ENCODE measurements at regions not wholly inside any gene's neighbourhood (a gene's known extent, or its start where the extent isn't known, plus 50 kb on each side); places are given as distances from the start of the nearest gene placed in this dataset.
A peak's percentile ranks its signal among the peaks of the same experiment; 100 is the strongest.

GRCh38 chr10:56139405-56139804 is 221.7 kb downstream of the ZWINT start:
- Histone ChIP-seq H3K79me2 (ENCODE audit: control insufficient read depth, insufficient read depth, low read length) (no peaks in the 10 kb centered on the region), H3K4me2 (ENCODE audit: control insufficient read depth, insufficient read depth) (no peak overlapping the region), H3K27ac (ENCODE audit: control insufficient read depth, insufficient read depth) (no peak overlapping the region), H4K20me1 (ENCODE audit: control insufficient read depth, insufficient read depth) (no peaks in the 10 kb centered on the region), H3K4me1 (ENCODE audit: control insufficient read depth, insufficient read depth, low read length) (no peaks in the 10 kb centered on the region), H3K9ac (ENCODE audit: control insufficient read depth, insufficient read depth, low read length) (no peak overlapping the region), H2AFZ (ENCODE audit: control insufficient read depth, low read depth, low read length) (no peak overlapping the region; the same call in none of the 2 replicates), H3K4me3 (no peak overlapping the region), H3K27me3 (replicated peaks in 1 of 2; ENCODE audit: control insufficient read depth in 2 of 2, insufficient read depth in 2 of 2, low read length in 1 of 2) (no peaks in the 10 kb centered on the region), H3K9me3 (replicated peaks; ENCODE audit: control insufficient read depth, insufficient read depth, low read length) (no peaks in the 10 kb centered on the region), H3K36me3 (ENCODE audit: control insufficient read depth in 2 of 2, insufficient read depth in 2 of 2, low read length in 1 of 2) (no peaks in the 10 kb centered on the region)
- no peak for FAIRE-seq
- ATAC-seq, result no peak
- SMC1A ChIA-PET (ENCODE audit: uncharacterized antibody, unreplicated experiment), result no interaction called here
- POLR2A ChIA-PET, result no interaction called here
- TF ChIP-seq, protein P1, sequence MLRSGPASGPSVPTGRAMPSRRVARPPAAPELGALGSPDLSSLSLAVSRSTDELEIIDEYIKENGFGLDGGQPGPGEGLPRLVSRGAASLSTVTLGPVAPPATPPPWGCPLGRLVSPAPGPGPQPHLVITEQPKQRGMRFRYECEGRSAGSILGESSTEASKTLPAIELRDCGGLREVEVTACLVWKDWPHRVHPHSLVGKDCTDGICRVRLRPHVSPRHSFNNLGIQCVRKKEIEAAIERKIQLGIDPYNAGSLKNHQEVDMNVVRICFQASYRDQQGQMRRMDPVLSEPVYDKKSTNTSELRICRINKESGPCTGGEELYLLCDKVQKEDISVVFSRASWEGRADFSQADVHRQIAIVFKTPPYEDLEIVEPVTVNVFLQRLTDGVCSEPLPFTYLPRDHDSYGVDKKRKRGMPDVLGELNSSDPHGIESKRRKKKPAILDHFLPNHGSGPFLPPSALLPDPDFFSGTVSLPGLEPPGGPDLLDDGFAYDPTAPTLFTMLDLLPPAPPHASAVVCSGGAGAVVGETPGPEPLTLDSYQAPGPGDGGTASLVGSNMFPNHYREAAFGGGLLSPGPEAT (IDR thresholded peaks at IDR 0.05; ENCODE audit: low read depth), result no peak
- TF ChIP-seq FOXM1 (IDR thresholded peaks at IDR 0.05; ENCODE audit: low read depth, low read length), result no peak
- WGBS (ENCODE audit: insufficient coverage, insufficient replicate concordance, low lambda C conversion rate, missing lambda C conversion rate), result 16% methylated on average over 4 of the region's 4 CpGs
- intact Hi-C loops (cut with micrococcal nuclease; ENCODE audit: unreplicated experiment) (no loop called here), in situ Hi-C loops (cut with MboI) (no loop called here)
- DNase-seq (ENCODE audit: low read depth, low spot score), result no peak
- CTCF ChIA-PET, result no interaction called here
- no TSS peak for BruUV-seq (replicated peaks)
- RAD21 ChIA-PET (ENCODE audit: unreplicated experiment), result no interaction called here

DNA sequence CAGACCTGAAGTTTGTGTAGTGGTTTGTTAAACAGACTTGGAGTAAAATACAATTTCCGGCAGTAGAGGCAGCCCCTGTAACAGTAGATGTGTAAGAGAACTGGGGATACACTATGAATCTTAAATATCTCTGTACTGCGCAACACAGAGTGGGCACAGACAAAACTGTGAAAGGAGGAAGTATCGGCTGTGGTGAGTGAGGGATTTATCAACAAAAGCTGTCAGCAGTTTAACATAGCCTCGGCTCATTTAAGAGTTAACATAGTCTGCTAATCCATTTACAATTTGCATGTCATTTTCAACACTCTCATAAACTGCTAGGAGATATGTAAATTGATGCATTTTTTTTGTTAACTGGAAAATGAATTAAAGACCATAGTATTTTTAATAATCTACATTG is 225.2 kb downstream of the ZWINT start:
- no peak overlapping the region for H3K9ac ChIP-seq (ENCODE audit: control insufficient read depth, insufficient read depth, low read length)
- DNase-seq (ENCODE audit: low read depth, low spot score), result no peak
- H3K4me1 ChIP-seq (ENCODE audit: control insufficient read depth, insufficient read depth, low read length), result no peaks in the 10 kb centered on the region
- CTCF ChIA-PET, result no interaction called here
- TF ChIP-seq TARDBP (IDR thresholded peaks at IDR 0.05; ENCODE audit: borderline replicate concordance), result no peak
- TF ChIP-seq YBX1 (IDR thresholded peaks at IDR 0.05), result no peak
- no peak for FAIRE-seq
- H4K20me1 ChIP-seq (ENCODE audit: control insufficient read depth, insufficient read depth), result no peaks in the 10 kb centered on the region
- intact Hi-C loops (cut with micrococcal nuclease; ENCODE audit: unreplicated experiment), result no loop called here
- WGBS (ENCODE audit: insufficient coverage, insufficient replicate concordance, low lambda C conversion rate, missing lambda C conversion rate), result 35% methylated on average over 4 of the region's 4 CpGs
- SMC1A ChIA-PET (ENCODE audit: uncharacterized antibody, unreplicated experiment), result interaction anchor here (1.6 kb wide), 1 partner anchor 19 kb away, joined by 4 read pairs; no protein-coding TSS in a partner anchor
- H3K79me2 ChIP-seq (ENCODE audit: control insufficient read depth, insufficient read depth, low read length), result no peaks in the 10 kb centered on the region
- no peaks in the 10 kb centered on the region for H3K27me3 ChIP-seq (replicated peaks in 1 of 2; ENCODE audit: control insufficient read depth in 2 of 2, insufficient read depth in 2 of 2, low read length in 1 of 2)
- peak; percentile 48; the same call in 2 of the 3 replicates for ATAC-seq
- RAD21 ChIA-PET (ENCODE audit: unreplicated experiment), result no interaction called here
- H3K9me3 ChIP-seq (replicated peaks; ENCODE audit: control insufficient read depth, insufficient read depth, low read length), result no peaks in the 10 kb centered on the region
- BruUV-seq (replicated peaks), result no TSS peak
- POLR2A ChIA-PET, result no interaction called here
- 0 out of 2 replicates have a peak overlapping the region, but pooled peaks have one; percentile 9 for H3K4me2 ChIP-seq (ENCODE audit: control insufficient read depth, insufficient read depth)
- no peaks in the 10 kb centered on the region for H3K36me3 ChIP-seq (ENCODE audit: control insufficient read depth in 2 of 2, insufficient read depth in 2 of 2, low read length in 1 of 2)
- no peak overlapping the region; the same call in 1 of the 2 replicates for H2AFZ ChIP-seq (ENCODE audit: control insufficient read depth, low read depth, low read length)
- H3K4me3 ChIP-seq, result no peak overlapping the region
- in situ Hi-C loops (cut with MboI), result no loop called here
- H3K27ac ChIP-seq (ENCODE audit: control insufficient read depth, insufficient read depth), result no peak overlapping the region
